Glutamatergic neuron (in vitro differentiated cells): ENCODE measurements at regions not wholly inside any gene's neighbourhood (a gene's known extent, or its start where the extent isn't known, plus 50 kb on each side); places are given as distances from the start of the nearest gene placed in this dataset.

Experiments used
- DNase-seq: peaks from one replicate; pipeline ENCODE4 v3.0.0; 2022
- H3K27ac Mint-ChIP-seq: one replicate; pipeline ENCODE4 v1.8.0; 2020; ENCODE audit warnings: mild to moderate bottlenecking, mixed read lengths, inconsistent platforms; ENCODE audit not compliant: unreplicated experiment
- H3K27me3 Mint-ChIP-seq: one replicate; pipeline ENCODE4 v1.8.0; 2020; ENCODE audit warnings: mild to moderate bottlenecking, moderate library complexity, mixed read lengths, inconsistent platforms; ENCODE audit not compliant: unreplicated experiment
- H3K36me3 Mint-ChIP-seq: one replicate; pipeline ENCODE4 v1.8.0; 2020; ENCODE audit warnings: mild to moderate bottlenecking, mixed read lengths, inconsistent platforms; ENCODE audit not compliant: unreplicated experiment
- H3K4me1 Mint-ChIP-seq: one replicate; pipeline ENCODE4 v1.8.0; 2020; ENCODE audit warnings: mild to moderate bottlenecking, low read depth, mixed read lengths, inconsistent platforms; ENCODE audit not compliant: unreplicated experiment
- H3K4me3 Mint-ChIP-seq: one replicate; pipeline ENCODE4 v1.8.0; 2020; ENCODE audit warnings: mild to moderate bottlenecking, mixed read lengths, inconsistent platforms; ENCODE audit not compliant: unreplicated experiment
- H3K9me3 Mint-ChIP-seq: one replicate; pipeline ENCODE4 v1.8.0; 2020; ENCODE audit warnings: mild to moderate bottlenecking, moderate library complexity, mixed read lengths, inconsistent platforms; ENCODE audit not compliant: unreplicated experiment
- CTCF ChIP-seq: fragments of 200-600 bp; sonication (generic); IDR thresholded peaks from one replicate; pipeline ENCODE4 v1.5.0; 2021; ENCODE audit not compliant: partially characterized antibody, unreplicated experiment

DNA sequence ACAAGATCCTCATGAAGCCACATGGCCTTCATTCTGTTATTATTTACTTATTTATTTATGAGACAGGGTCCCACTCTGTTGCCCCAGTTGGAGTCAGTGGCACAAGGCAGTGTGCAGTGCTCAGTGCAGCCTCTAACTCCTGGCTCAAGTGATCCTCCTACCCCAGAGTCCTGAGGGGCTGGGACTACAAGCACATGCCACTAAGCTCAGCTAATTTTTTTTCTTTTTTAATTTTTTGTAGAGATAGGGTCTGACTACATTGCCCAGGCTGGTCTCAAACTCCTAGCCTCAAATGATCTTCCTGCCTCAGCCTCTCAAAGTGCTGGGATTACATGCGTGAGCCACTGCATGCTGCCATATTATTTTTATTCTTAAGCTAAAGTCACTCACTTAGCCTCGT lies 241.4 kb downstream of the UQCRFS1 start:
- no peak for DNase-seq
- TF ChIP-seq CTCF: no peak
- Mint-ChIP-seq H3K4me1 (no peaks in the 10 kb centered on the region), H3K27ac (no peak overlapping the region), H3K36me3 (no peaks in the 10 kb centered on the region), H3K9me3 (peaks cover 1% of the 10 kb centered on the region), H3K27me3 (peaks cover 3% of the 10 kb centered on the region), H3K4me3 (no peak overlapping the region)

- no peak for TF ChIP-seq CTCF
- H3K27ac Mint-ChIP-seq: no peak overlapping the region
- DNase-seq: no peak
- H3K27me3 Mint-ChIP-seq: peaks cover 3% of the 10 kb centered on the region
- H3K36me3 Mint-ChIP-seq: no peaks in the 10 kb centered on the region
- H3K4me1 Mint-ChIP-seq: no peaks in the 10 kb centered on the region
- peaks cover 1% of the 10 kb centered on the region for H3K9me3 Mint-ChIP-seq
- no peak overlapping the region for H3K4me3 Mint-ChIP-seq
These were observed 241.9 kb downstream of the UQCRFS1 start for GRCh38 chr19:28971049-28971448.

DNA sequence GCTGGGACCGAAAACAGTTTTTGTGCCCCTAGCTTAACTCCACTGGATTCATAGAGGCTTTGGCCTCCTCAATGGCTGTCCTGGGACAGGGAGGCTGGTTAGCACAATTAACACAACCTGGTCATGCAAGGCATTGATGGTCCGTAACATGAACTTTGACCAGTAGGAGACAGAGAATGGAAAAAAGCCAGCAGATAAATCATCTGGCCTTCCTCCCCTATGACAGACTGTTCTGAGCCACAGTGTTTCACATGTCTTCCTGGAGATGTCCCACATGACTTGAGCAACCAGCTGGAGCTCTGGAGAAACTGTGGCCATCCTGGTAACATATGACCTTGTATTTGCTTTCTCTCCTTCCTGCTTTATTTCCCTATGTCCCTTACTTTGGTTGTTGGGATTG lies 244.2 kb downstream of the UQCRFS1 start:
- H3K4me3 Mint-ChIP-seq: no peak overlapping the region
- no peaks in the 10 kb centered on the region for H3K36me3 Mint-ChIP-seq
- peaks cover under 1% of the 10 kb centered on the region for H3K9me3 Mint-ChIP-seq
- H3K27ac Mint-ChIP-seq: no peak overlapping the region
- H3K4me1 Mint-ChIP-seq: no peaks in the 10 kb centered on the region
- no peak for TF ChIP-seq CTCF
- peaks cover 3% of the 10 kb centered on the region for H3K27me3 Mint-ChIP-seq
- DNase-seq: no peak

DNA sequence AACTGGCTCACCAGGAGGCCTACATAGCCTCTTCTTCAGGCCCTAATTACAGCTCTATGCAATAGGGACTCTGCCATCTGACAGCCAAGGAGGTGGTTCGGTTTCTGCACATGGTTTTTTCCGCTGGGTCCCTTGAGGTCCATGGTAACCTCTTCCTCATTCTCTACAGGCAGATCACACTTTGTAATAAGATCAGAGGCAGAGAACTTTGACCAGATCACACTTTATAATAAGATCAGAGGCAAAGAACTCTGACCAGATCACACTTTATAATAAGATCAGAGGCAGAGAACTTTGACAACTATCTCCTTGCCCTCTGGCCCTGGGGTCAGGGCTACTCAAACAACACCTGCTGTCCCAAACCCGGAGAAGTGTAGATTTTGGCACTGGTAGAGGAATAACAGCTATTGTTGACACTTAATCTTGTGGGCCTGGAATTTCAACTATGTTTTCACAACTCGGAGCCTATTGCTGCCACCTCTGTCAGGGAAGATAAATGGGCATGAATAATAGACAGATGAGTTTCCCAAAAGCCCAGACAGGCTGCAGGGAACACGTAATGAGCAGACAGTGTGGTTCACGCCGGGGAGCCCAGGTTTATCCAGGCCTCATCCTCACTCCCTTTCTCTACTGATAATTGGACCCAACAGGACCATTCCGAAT lies 246.1 kb downstream of the UQCRFS1 start:
- H3K27ac Mint-ChIP-seq: no peak overlapping the region
- no peak for DNase-seq

More for the DNA sequence above, 246.1 kb downstream of the UQCRFS1 start:
- no peak for TF ChIP-seq CTCF
- Mint-ChIP-seq H3K27me3 (peaks cover 3% of the 10 kb centered on the region), H3K4me3 (no peak overlapping the region), H3K36me3 (no peaks in the 10 kb centered on the region), H3K9me3 (no peaks in the 10 kb centered on the region), H3K4me1 (no peaks in the 10 kb centered on the region)
